ENCODE measurements at regions not wholly inside any gene's neighbourhood (a gene's known extent, or its start where the extent isn't known, plus 50 kb on each side); places are given as distances from the start of the nearest gene placed in this dataset.

- no peak for TF ChIP-seq HES1 (IDR thresholded peaks at IDR 0.05; ENCODE audit: low read depth)
- no peak for TF ChIP-seq MCM3 (IDR thresholded peaks at IDR 0.05)
- TF ChIP-seq ZNF277 (CRISPR knock-in tag; IDR thresholded peaks at IDR 0.05; ENCODE audit: borderline replicate concordance): no peak
These were observed 81.0 kb upstream of the PALM2AKAP2 start (continued) for GRCh38 chr9:109699019-109699418.

GRCh38 chr9:109704546-109704945, 75.5 kb upstream of the PALM2AKAP2 start:
- Histone ChIP-seq H3K9ac (ENCODE audit: insufficient read depth in 1 of 2, low read depth in 2 of 2, low read length in 2 of 2) (no peak overlapping the region), H3K27me3 (ENCODE audit: control insufficient read depth in 2 of 2, insufficient read depth in 2 of 2, low read length in 2 of 2) (no peaks in the 10 kb centered on the region), H3K79me2 (ENCODE audit: control insufficient read depth, insufficient read depth, low read length) (no peaks in the 10 kb centered on the region), H3K27ac (ENCODE audit: extremely low read depth, low read depth, low read length) (no peak overlapping the region), H3K9me1 (ENCODE audit: control insufficient read depth, insufficient read depth, low read length) (no peaks in the 10 kb centered on the region), H3K4me1 (replicated peaks in 1 of 2; ENCODE audit: control insufficient read depth in 2 of 2, insufficient read depth in 2 of 2, low read length in 2 of 2) (no peaks in the 10 kb centered on the region), H3K4me2 (ENCODE audit: insufficient read depth, low read length) (no peak overlapping the region), H4K20me1 (replicated peaks; ENCODE audit: control insufficient read depth, insufficient read depth, low read length) (no peaks in the 10 kb centered on the region), H2AFZ (ENCODE audit: low read depth, low read length) (no peak overlapping the region), H3K36me3 (ENCODE audit: control insufficient read depth, insufficient read depth, low read length) (no peaks in the 10 kb centered on the region), H3K4me3 (no peak overlapping the region), H3K9me3 (replicated peaks; ENCODE audit: control insufficient read depth, insufficient read depth, low read depth, low read length) (no peaks in the 10 kb centered on the region)
- BruUV-seq (replicated peaks): no TSS peak
- 0% methylated on average over 2 of the region's 2 CpGs for WGBS (ENCODE audit: insufficient coverage, low coverage, missing lambda C conversion rate)
- FAIRE-seq: no peak
- ChIA-PET POLR2A (no interaction called here), CTCF (ENCODE audit: low intra/inter-chr PET ratio) (no interaction called here)
- intact Hi-C loops (cut with micrococcal nuclease): no loop called here
- no peak for ATAC-seq
- DNase-seq (ENCODE audit: extremely low read depth in 1 of 4, low spot score in 3 of 4): no peak
- in situ Hi-C loops (cut with MboI): no loop called here
- no peak for TF ChIP-seq ZNF764 (CRISPR knock-in tag; IDR thresholded peaks at IDR 0.05; ENCODE audit: low read depth)
- TF ChIP-seq ZBTB8A (IDR thresholded peaks at IDR 0.05; ENCODE audit: partially characterized antibody): no peak
- TF ChIP-seq ZNF354B (CRISPR knock-in tag; IDR thresholded peaks at IDR 0.05): no peak
- no peak for TF ChIP-seq SP1 (CRISPR knock-in tag; IDR thresholded peaks at IDR 0.05)
- no peak for TF ChIP-seq ELF4 (CRISPR knock-in tag; IDR thresholded peaks at IDR 0.05)
- no peak for TF ChIP-seq SMARCC2 (IDR thresholded peaks at IDR 0.05; ENCODE audit: low read depth)
- no peak for TF ChIP-seq ZNF740 (CRISPR knock-in tag; IDR thresholded peaks at IDR 0.05)
- no peak for TF ChIP-seq ZNF740 (tag; IDR thresholded peaks at IDR 0.05)
- no peak for TF ChIP-seq SIN3B (IDR thresholded peaks at IDR 0.05; ENCODE audit: low read depth)
- no peak for TF ChIP-seq ELK1 (CRISPR knock-in tag; IDR thresholded peaks at IDR 0.05)
- TF ChIP-seq ZNF444 (CRISPR knock-in tag; IDR thresholded peaks at IDR 0.05): no peak
- no peak for TF ChIP-seq ELK3 (CRISPR knock-in tag; IDR thresholded peaks at IDR 0.05)
- no peak for TF ChIP-seq ATF7 (IDR thresholded peaks at IDR 0.05)
- TF ChIP-seq IRF9 (tag; IDR thresholded peaks at IDR 0.05): no peak
- TF ChIP-seq ARID2 (IDR thresholded peaks at IDR 0.05): no peak
